ENCODE measurements at regions not wholly inside any gene's neighbourhood (a gene's known extent, or its start where the extent isn't known, plus 50 kb on each side); places are given as distances from the start of the nearest gene placed in this dataset.

DNA sequence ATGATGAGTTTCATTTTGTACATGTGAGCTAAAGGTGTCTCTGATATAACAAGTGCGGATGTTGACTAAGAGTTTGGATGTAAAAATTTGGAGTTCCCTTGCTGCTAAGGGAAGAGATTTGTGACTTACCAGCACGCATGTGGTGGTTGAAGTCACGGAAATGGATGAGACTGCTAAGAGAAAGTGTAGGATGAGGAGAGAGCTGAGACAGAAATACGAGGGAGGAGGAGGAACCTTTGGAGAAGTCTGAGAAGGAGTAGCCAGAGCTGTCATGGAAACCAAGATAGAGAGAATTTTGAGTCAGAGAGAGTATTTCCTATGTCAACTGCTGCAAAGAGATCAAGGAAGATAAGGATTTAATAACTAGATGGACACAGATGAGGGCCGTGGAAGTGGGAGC, 106.5 kb upstream of the COL24A1 start:
- Histone ChIP-seq H3K9me3 (ENCODE audit: control insufficient read depth in 3 of 3, low read length in 3 of 3) (no peaks in the 10 kb centered on the region), H3K4me1 (ENCODE audit: control insufficient read depth in 3 of 3, insufficient read depth in 3 of 3, low read length in 3 of 3) (no peaks in the 10 kb centered on the region), H3K4me3 (ENCODE audit: low read length in 3 of 3) (no peak overlapping the region), H3K27me3 (ENCODE audit: control insufficient read depth in 3 of 3, insufficient read depth in 3 of 3, low read length in 3 of 3) (no peaks in the 10 kb centered on the region), H3K27ac (ENCODE audit: low read depth, low read length) (no peak overlapping the region), H3K36me3 (ENCODE audit: control insufficient read depth in 3 of 3, insufficient read depth in 3 of 3, low read length in 3 of 3) (no peaks in the 10 kb centered on the region), H3K9ac (ENCODE audit: low read depth in 1 of 3, low read length in 3 of 3) (no peak overlapping the region)

DNA sequence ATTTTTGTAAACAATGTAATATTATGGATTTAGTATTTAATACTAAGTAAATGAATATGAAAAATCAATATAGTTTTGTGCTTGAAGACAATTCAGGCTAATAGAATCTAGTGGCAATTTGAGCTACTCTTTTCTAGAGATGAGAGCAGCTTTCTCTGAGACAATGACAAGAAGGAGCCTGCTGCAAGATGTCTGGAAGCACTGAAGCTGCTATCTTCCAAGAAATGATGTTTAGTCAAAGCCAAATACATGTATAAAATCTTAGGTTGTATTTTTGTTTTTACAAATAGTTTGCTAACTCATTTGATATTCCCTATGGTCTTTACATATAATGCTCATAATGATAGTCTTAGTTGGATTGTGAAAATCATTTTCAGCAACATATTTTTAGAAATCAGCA, 103.9 kb upstream of the COL24A1 start:
- Histone ChIP-seq H3K36me3 (ENCODE audit: control insufficient read depth in 3 of 3, insufficient read depth in 3 of 3, low read length in 3 of 3) (no peaks in the 10 kb centered on the region), H3K9me3 (ENCODE audit: control insufficient read depth in 3 of 3, low read length in 3 of 3) (no peaks in the 10 kb centered on the region), H3K4me3 (ENCODE audit: low read length in 3 of 3) (no peak overlapping the region), H3K9ac (ENCODE audit: low read depth in 1 of 3, low read length in 3 of 3) (no peak overlapping the region), H3K4me1 (ENCODE audit: control insufficient read depth in 3 of 3, insufficient read depth in 3 of 3, low read length in 3 of 3) (no peaks in the 10 kb centered on the region), H3K27ac (ENCODE audit: low read depth, low read length) (no peak overlapping the region), H3K27me3 (ENCODE audit: control insufficient read depth in 3 of 3, insufficient read depth in 3 of 3, low read length in 3 of 3) (no peaks in the 10 kb centered on the region)

DNA sequence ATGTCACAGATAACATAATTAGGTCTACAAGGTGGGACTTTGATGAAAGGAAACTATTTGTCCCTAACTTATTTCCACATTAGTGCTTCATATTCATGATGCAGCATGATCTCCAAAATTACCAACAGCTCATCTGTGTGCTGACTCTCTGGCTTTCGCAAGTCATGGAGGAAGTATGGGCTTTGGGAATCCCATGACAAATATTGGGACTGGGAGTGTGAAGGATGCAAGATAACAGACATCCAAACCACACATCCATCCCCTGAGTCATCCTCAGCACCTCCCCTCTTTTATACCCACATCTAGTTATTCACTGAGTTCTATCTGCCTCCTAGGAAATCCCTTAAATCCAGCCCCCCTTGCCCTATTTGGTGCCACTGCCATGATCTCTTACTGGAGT, 102.8 kb upstream of the COL24A1 start:
- no peak overlapping the region for H3K4me3 ChIP-seq (ENCODE audit: low read length in 3 of 3)
- H3K27ac ChIP-seq (ENCODE audit: low read depth, low read length) = no peak overlapping the region
- no peaks in the 10 kb centered on the region for H3K4me1 ChIP-seq (ENCODE audit: control insufficient read depth in 3 of 3, insufficient read depth in 3 of 3, low read length in 3 of 3)
- no peaks in the 10 kb centered on the region for H3K27me3 ChIP-seq (ENCODE audit: control insufficient read depth in 3 of 3, insufficient read depth in 3 of 3, low read length in 3 of 3)
- no peak overlapping the region for H3K9ac ChIP-seq (ENCODE audit: low read depth in 1 of 3, low read length in 3 of 3)
- H3K36me3 ChIP-seq (ENCODE audit: control insufficient read depth in 3 of 3, insufficient read depth in 3 of 3, low read length in 3 of 3) = no peaks in the 10 kb centered on the region
- H3K9me3 ChIP-seq (ENCODE audit: control insufficient read depth in 3 of 3, low read length in 3 of 3) = no peaks in the 10 kb centered on the region

DNA sequence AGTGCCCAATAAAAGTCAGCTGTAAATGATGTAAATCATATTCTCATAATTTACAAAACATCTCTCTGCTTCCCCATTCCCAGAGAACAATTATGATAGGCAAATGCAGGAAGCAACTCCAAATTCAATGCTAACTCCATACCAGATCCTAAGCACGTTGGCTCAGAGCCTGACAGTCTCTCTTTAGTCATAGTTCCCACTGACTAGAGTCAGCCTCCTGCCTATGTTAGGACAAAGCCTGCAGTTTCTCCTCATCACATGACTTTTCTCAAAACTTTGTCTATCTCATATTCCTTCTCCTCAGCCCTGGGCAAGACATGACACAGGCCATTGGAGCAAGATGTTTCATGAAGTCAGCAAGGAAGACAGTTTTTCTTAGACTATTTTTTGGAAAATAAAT, 101.5 kb upstream of the COL24A1 start:
- no peaks in the 10 kb centered on the region for H3K9me3 ChIP-seq (ENCODE audit: control insufficient read depth in 3 of 3, low read length in 3 of 3)
- H3K4me1 ChIP-seq (ENCODE audit: control insufficient read depth in 3 of 3, insufficient read depth in 3 of 3, low read length in 3 of 3) = no peaks in the 10 kb centered on the region
- no peak overlapping the region for H3K27ac ChIP-seq (ENCODE audit: low read depth, low read length)
- H3K4me3 ChIP-seq (ENCODE audit: low read length in 3 of 3) = no peak overlapping the region
- H3K27me3 ChIP-seq (ENCODE audit: control insufficient read depth in 3 of 3, insufficient read depth in 3 of 3, low read length in 3 of 3) = no peaks in the 10 kb centered on the region
- no peak overlapping the region for H3K9ac ChIP-seq (ENCODE audit: low read depth in 1 of 3, low read length in 3 of 3)
- no peaks in the 10 kb centered on the region for H3K36me3 ChIP-seq (ENCODE audit: control insufficient read depth in 3 of 3, insufficient read depth in 3 of 3, low read length in 3 of 3)

DNA sequence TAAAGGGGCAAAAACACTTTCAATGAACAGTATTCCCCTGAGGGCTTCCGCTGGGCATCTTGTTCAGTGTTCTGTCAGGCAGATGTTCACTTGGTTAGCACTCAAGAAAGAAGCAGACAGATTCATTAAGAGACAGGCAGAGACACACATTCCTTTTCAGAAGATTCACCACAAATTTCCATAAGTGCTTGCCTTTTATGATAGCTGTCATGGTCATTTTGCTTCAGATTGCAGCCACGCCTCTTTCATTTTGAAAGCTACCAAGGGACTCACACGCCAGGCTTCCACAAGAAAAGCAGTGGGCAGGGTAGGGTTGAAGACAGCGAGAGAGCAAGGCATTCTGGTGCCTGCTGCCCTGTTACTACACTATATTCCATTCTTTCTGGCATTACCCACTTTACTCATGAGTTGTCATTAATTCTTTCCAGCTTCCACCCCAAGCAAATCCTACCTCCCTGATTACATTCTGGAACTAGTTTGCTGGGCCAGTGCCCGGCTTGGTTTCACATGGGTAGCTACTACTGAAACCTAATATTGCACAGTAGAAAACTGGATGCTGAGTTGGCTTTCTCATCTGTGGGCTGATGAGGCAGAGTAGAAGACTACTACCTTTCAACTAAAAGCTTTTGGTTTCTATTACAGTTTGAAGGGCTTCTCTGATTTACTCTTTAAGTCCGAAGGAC, 91.2 kb upstream of the COL24A1 start:
- peak overlapping the region; percentile 17 to 59 (median 49) for H3K4me3 ChIP-seq (ENCODE audit: low read length in 3 of 3)
- no peak overlapping the region for H3K27ac ChIP-seq (ENCODE audit: low read depth, low read length)
- no peaks in the 10 kb centered on the region for H3K27me3 ChIP-seq (ENCODE audit: control insufficient read depth in 3 of 3, insufficient read depth in 3 of 3, low read length in 3 of 3)
- peaks cover 0 to 6% (median 0%) of the 10 kb centered on the region in 3 donors for H3K4me1 ChIP-seq (ENCODE audit: control insufficient read depth in 3 of 3, insufficient read depth in 3 of 3, low read length in 3 of 3)
- H3K36me3 ChIP-seq (ENCODE audit: control insufficient read depth in 3 of 3, insufficient read depth in 3 of 3, low read length in 3 of 3) = no peaks in the 10 kb centered on the region
- H3K9me3 ChIP-seq (ENCODE audit: control insufficient read depth in 3 of 3, low read length in 3 of 3) = no peaks in the 10 kb centered on the region
- peak overlapping the region in 1 of 3 donors; percentile 54 for H3K9ac ChIP-seq (ENCODE audit: low read depth in 1 of 3, low read length in 3 of 3)

DNA sequence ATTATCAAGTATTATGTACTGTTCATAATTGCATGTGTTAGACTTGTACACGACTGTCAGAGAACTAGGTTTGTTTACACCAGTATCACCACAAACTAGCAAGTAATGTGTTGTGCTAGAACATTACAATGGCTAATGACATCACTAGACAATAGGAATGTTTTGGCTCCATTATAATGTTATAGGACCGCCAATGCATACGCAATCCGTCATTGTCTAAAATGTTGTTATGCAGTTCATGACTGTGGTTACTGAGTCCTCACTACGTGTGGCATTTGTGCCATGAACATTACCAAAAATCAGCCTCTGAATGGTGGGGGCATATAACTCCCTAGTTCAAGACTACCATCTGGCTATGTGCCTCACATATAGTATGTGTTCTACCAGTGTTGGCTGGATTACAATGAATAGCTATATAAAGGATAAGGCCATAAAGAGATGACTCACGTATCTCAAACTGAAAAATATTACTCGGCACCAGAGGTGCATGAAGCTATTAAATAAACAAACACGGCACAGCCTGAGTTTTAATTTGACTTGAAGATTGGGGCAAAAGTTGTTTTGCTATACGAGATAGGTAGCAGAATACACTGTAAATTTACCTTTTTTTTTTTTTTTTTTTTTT, 89.1 kb upstream of the COL24A1 start:
- peaks cover 0 to 6% (median 0%) of the 10 kb centered on the region in 3 donors for H3K4me1 ChIP-seq (ENCODE audit: control insufficient read depth in 3 of 3, insufficient read depth in 3 of 3, low read length in 3 of 3)
- H3K27me3 ChIP-seq (ENCODE audit: control insufficient read depth in 3 of 3, insufficient read depth in 3 of 3, low read length in 3 of 3) = no peaks in the 10 kb centered on the region
- H3K4me3 ChIP-seq (ENCODE audit: low read length in 3 of 3) = no peak overlapping the region
- H3K9me3 ChIP-seq (ENCODE audit: control insufficient read depth in 3 of 3, low read length in 3 of 3) = no peaks in the 10 kb centered on the region
- no peak overlapping the region for H3K27ac ChIP-seq (ENCODE audit: low read depth, low read length)
- H3K9ac ChIP-seq (ENCODE audit: low read depth in 1 of 3, low read length in 3 of 3) = no peak overlapping the region
- no peaks in the 10 kb centered on the region for H3K36me3 ChIP-seq (ENCODE audit: control insufficient read depth in 3 of 3, insufficient read depth in 3 of 3, low read length in 3 of 3)

DNA sequence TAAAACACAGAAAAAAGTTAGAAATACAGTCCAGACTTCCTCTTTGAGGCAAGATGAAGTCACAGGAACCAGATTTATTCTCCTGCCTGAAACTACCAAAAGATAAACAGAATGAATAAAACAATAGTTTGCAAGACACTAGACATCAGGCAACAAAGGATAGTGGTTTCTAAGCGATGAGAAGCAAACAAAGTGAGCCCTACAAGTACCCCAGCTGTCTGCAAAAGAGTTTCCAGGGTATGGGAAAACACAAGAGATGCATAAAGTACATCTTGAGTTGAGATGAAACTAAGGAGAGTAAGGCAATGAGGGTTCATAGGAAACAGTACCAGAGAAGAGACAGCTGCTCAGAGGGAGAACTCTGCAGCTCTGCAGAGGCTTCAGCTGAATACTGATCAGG, 83.3 kb upstream of the COL24A1 start:
- H3K4me1 ChIP-seq (ENCODE audit: control insufficient read depth in 3 of 3, insufficient read depth in 3 of 3, low read length in 3 of 3) = peaks cover 0 to 3% (median 0%) of the 10 kb centered on the region in 3 donors
- H3K36me3 ChIP-seq (ENCODE audit: control insufficient read depth in 3 of 3, insufficient read depth in 3 of 3, low read length in 3 of 3) = no peaks in the 10 kb centered on the region
- peaks cover 0 to 3% (median 2%) of the 10 kb centered on the region in 3 donors for H3K9me3 ChIP-seq (ENCODE audit: control insufficient read depth in 3 of 3, low read length in 3 of 3)
- no peak overlapping the region for H3K9ac ChIP-seq (ENCODE audit: low read depth in 1 of 3, low read length in 3 of 3)
- no peak overlapping the region for H3K4me3 ChIP-seq (ENCODE audit: low read length in 3 of 3)
- H3K27me3 ChIP-seq (ENCODE audit: control insufficient read depth in 3 of 3, insufficient read depth in 3 of 3, low read length in 3 of 3) = no peaks in the 10 kb centered on the region
- no peak overlapping the region for H3K27ac ChIP-seq (ENCODE audit: low read depth, low read length)

DNA sequence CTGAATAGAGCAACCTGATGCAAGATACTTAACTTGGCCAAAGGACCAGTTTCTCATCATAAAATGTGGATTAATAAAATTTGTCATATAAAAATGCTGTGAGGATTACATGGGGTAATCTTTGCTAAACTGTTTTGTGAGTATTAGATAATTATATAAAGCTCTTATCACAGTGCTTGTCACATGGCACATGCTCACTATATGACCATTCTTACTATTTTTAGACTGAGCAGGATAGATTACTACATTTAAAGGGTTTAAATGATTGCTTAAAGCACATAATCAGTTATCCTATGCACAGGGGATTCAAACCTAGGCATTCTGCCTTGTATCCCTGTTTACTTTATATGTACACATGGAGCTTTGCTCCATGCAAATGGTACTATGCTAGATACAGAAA, 82.9 kb upstream of the COL24A1 start:
- Histone ChIP-seq H3K27ac (ENCODE audit: low read depth, low read length) (no peak overlapping the region), H3K4me3 (ENCODE audit: low read length in 3 of 3) (no peak overlapping the region), H3K36me3 (ENCODE audit: control insufficient read depth in 3 of 3, insufficient read depth in 3 of 3, low read length in 3 of 3) (no peaks in the 10 kb centered on the region), H3K27me3 (ENCODE audit: control insufficient read depth in 3 of 3, insufficient read depth in 3 of 3, low read length in 3 of 3) (no peaks in the 10 kb centered on the region), H3K9ac (ENCODE audit: low read depth in 1 of 3, low read length in 3 of 3) (no peak overlapping the region), H3K4me1 (ENCODE audit: control insufficient read depth in 3 of 3, insufficient read depth in 3 of 3, low read length in 3 of 3) (peaks cover 0 to 3% (median 0%) of the 10 kb centered on the region in 3 donors), H3K9me3 (ENCODE audit: control insufficient read depth in 3 of 3, low read length in 3 of 3) (peaks cover 0 to 3% (median 2%) of the 10 kb centered on the region in 3 donors)

DNA sequence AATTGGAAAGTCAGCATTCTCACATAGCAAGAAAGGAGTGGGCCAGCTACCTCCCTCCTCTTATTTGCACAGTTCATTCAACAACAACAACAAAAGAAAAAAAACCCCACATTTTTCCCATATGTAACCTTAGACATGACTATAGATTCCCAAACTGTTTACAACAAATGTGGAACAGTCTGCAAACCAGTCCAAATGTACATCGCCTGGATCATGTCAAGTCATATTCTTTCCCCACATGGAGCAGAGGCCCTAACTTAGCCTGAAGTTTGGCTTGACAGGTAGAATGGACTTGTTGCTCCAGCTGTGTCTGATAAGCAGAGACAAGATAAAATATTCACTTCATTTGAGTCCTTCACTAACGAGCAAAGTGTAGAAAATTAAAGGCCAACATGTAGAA, 81.7 kb upstream of the COL24A1 start:
- peaks cover 0 to 3% (median 0%) of the 10 kb centered on the region in 3 donors for H3K4me1 ChIP-seq (ENCODE audit: control insufficient read depth in 3 of 3, insufficient read depth in 3 of 3, low read length in 3 of 3)
- no peaks in the 10 kb centered on the region for H3K27me3 ChIP-seq (ENCODE audit: control insufficient read depth in 3 of 3, insufficient read depth in 3 of 3, low read length in 3 of 3)
- H3K9me3 ChIP-seq (ENCODE audit: control insufficient read depth in 3 of 3, low read length in 3 of 3) = peaks cover 0 to 3% (median 2%) of the 10 kb centered on the region in 3 donors
- H3K36me3 ChIP-seq (ENCODE audit: control insufficient read depth in 3 of 3, insufficient read depth in 3 of 3, low read length in 3 of 3) = no peaks in the 10 kb centered on the region
- no peak overlapping the region for H3K4me3 ChIP-seq (ENCODE audit: low read length in 3 of 3)
- H3K9ac ChIP-seq (ENCODE audit: low read depth in 1 of 3, low read length in 3 of 3) = no peak overlapping the region
- H3K27ac ChIP-seq (ENCODE audit: low read depth, low read length) = no peak overlapping the region

DNA sequence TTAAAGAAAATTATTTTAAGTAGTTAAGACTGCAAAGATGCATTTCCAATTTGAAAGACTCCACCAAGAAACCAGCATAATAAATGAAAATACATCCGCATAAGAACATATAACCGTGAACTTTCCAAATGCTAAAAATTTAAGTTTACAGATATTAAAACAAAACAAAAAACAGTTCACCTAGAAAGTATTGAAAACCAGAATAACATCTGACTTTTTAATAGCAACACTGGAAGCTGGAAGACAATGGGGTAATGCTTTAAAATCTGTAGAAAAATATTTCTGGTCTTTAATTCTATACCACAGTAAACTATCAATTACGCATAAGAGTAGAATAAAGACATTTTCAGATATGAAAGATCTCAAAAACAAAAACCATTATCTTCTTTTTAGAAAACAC, 79.3 kb upstream of the COL24A1 start:
- Histone ChIP-seq H3K9me3 (ENCODE audit: control insufficient read depth in 3 of 3, low read length in 3 of 3) (peaks cover 0 to 3% (median 2%) of the 10 kb centered on the region in 3 donors), H3K4me1 (ENCODE audit: control insufficient read depth in 3 of 3, insufficient read depth in 3 of 3, low read length in 3 of 3) (peaks cover 0 to 3% (median 0%) of the 10 kb centered on the region in 3 donors), H3K27ac (ENCODE audit: low read depth, low read length) (no peak overlapping the region), H3K36me3 (ENCODE audit: control insufficient read depth in 3 of 3, insufficient read depth in 3 of 3, low read length in 3 of 3) (no peaks in the 10 kb centered on the region), H3K9ac (ENCODE audit: low read depth in 1 of 3, low read length in 3 of 3) (no peak overlapping the region), H3K4me3 (ENCODE audit: low read length in 3 of 3) (no peak overlapping the region), H3K27me3 (ENCODE audit: control insufficient read depth in 3 of 3, insufficient read depth in 3 of 3, low read length in 3 of 3) (no peaks in the 10 kb centered on the region)
